Thoracic aorta (tissue), 2 donors: ENCODE measurements at regions not wholly inside any gene's neighbourhood (a gene's known extent, or its start where the extent isn't known, plus 50 kb on each side); places are given as distances from the start of the nearest gene placed in this dataset.

ENCODE experiments used
- ATAC-seq: fragments of 150-250 bp; one replicate; pipeline ENCODE4 v1.8.0; 2017; ENCODE audit warnings: low read depth; ENCODE audit not compliant: insufficient number of reproducible peaks, low FRiP score
- DNase-seq: peaks from one replicate; pipeline ENCODE4 v3.0.0-alpha.2; 2020; ENCODE audit warnings: low spot score
- H3K27ac ChIP-seq, 2 donors: fragments of 200-600 bp; sonication (generic); 1 replicate in 1 of 2; 2 replicates in 1 of 2; pipeline ENCODE4 v1.5.1; 2016; ENCODE audit warnings: mild to moderate bottlenecking in 2 of 2, moderate library complexity in 2 of 2
- H3K27me3 ChIP-seq: fragments of 200-600 bp; sonication (generic); replicated peaks from 2 replicates; pipeline ENCODE4 v1.6.0; 2016; ENCODE audit warnings: mild to moderate bottlenecking; ENCODE audit not compliant: insufficient read depth
- H3K36me3 ChIP-seq: fragments of 200-600 bp; sonication (generic); one replicate; pipeline ENCODE4 v1.5.1; 2016
- H3K4me1 ChIP-seq, 2 donors: fragments of 200-600 bp; sonication (generic); 1 replicate in 1 of 2; 2 replicates in 1 of 2; pipeline versions ENCODE4 v1.5.1 to v1.6.0; 2016; ENCODE audit warnings: low read depth in 2 of 2, mild to moderate bottlenecking in 1 of 2; ENCODE audit not compliant: control insufficient read depth in 1 of 2
- H3K4me3 ChIP-seq: fragments of 200-600 bp; sonication (generic); 2 replicates; pipeline ENCODE4 v1.5.1; 2016; ENCODE audit warnings: mild to moderate bottlenecking
- H3K9me3 ChIP-seq: fragments of 200-600 bp; sonication (generic); 2 replicates; pipeline ENCODE4 v1.5.1; 2016
- CTCF ChIP-seq: fragments of 200-600 bp; sonication (generic); IDR thresholded peaks from one replicate; pipeline ENCODE4 v1.5.1; 2019; ENCODE audit warnings: antibody characterized with exemption

GRCh38 chr6:163635731-163636364 lies 221.3 kb downstream of the QKI start:
- no peak for TF ChIP-seq CTCF
- DNase-seq (no peak), ATAC-seq (no peak)
- Histone ChIP-seq H3K27me3 (peaks cover under 1% of the 10 kb centered on the region), H3K27ac (no peak overlapping the region), H3K9me3 (no peaks in the 10 kb centered on the region), H3K36me3 (no peaks in the 10 kb centered on the region), H3K4me3 (no peak overlapping the region), H3K4me1 (no peaks in the 10 kb centered on the region)

- peaks cover 5% of the 10 kb centered on the region for H3K27me3 ChIP-seq
- H3K9me3 ChIP-seq = no peaks in the 10 kb centered on the region
- no peaks in the 10 kb centered on the region for H3K36me3 ChIP-seq
- TF ChIP-seq CTCF = no peak
- no peak for ATAC-seq
- H3K4me3 ChIP-seq = no peak overlapping the region
- DNase-seq = no peak
- no peaks in the 10 kb centered on the region for H3K4me1 ChIP-seq
- no peak overlapping the region for H3K27ac ChIP-seq
These were observed 220.8 kb downstream of the QKI start for GRCh38 chr6:163635315-163635714.

- no peaks in the 10 kb centered on the region for H3K4me1 ChIP-seq
- no peak for TF ChIP-seq CTCF
- no peaks in the 10 kb centered on the region for H3K36me3 ChIP-seq
- H3K4me3 ChIP-seq = no peak overlapping the region
- DNase-seq = no peak
- H3K27me3 ChIP-seq = peaks cover 5% of the 10 kb centered on the region
- ATAC-seq = no peak
- H3K27ac ChIP-seq = no peak overlapping the region
- H3K9me3 ChIP-seq = peaks cover 3% of the 10 kb centered on the region
These were observed 220.0 kb downstream of the QKI start for GRCh38 chr6:163634211-163635171.

- peaks cover 5% of the 10 kb centered on the region for H3K27me3 ChIP-seq
- no peak for DNase-seq
- no peaks in the 10 kb centered on the region for H3K36me3 ChIP-seq
- no peak for ATAC-seq
- no peak overlapping the region for H3K27ac ChIP-seq
- no peak for TF ChIP-seq CTCF
- H3K9me3 ChIP-seq = peaks cover 5% of the 10 kb centered on the region
- H3K4me3 ChIP-seq = no peak overlapping the region
- no peaks in the 10 kb centered on the region for H3K4me1 ChIP-seq
These were observed 216.5 kb downstream of the QKI start for GRCh38 chr6:163630991-163631390.

- TF ChIP-seq CTCF = no peak
- no peaks in the 10 kb centered on the region for H3K4me1 ChIP-seq
- H3K27ac ChIP-seq = no peak overlapping the region
- H3K27me3 ChIP-seq = peaks cover 5% of the 10 kb centered on the region
- H3K9me3 ChIP-seq = peaks cover 5% of the 10 kb centered on the region
- no peak overlapping the region for H3K4me3 ChIP-seq
- DNase-seq (no peak), ATAC-seq (no peak)
- no peaks in the 10 kb centered on the region for H3K36me3 ChIP-seq
These were observed 216.1 kb downstream of the QKI start for GRCh38 chr6:163630572-163630971.
